B cell (primary cell): ENCODE measurements at regions not wholly inside any gene's neighbourhood (a gene's known extent, or its start where the extent isn't known, plus 50 kb on each side); places are given as distances from the start of the nearest gene placed in this dataset.

Experiments
- ATAC-seq: fragments of 200-7000 bp; cut with Tn5 transposase; one replicate; pipeline ENCODE4 v1.10.0; 2021; ENCODE audit warnings: low read depth, mild to moderate bottlenecking, moderate number of reproducible peaks, moderate library complexity
- CTCF ChIA-PET: fragments of 350-600 bp; sonication (Branson Sonifier 250); formaldehyde crosslinking; loops from one replicate; lab custom pipeline; 2021; ENCODE audit warnings: antibody characterized with exemption, inconsistent platforms; lab: Charles Lee
- POLR2A ChIA-PET: fragments of 350-600 bp; sonication (Branson Sonifier 250); formaldehyde crosslinking; loops from one replicate; lab custom pipeline; 2021; ENCODE audit warnings: antibody characterized with exemption; lab: Charles Lee
- DNase-seq: peaks from one replicate; pipeline ENCODE4 v3.0.0; 2013
- H2AFZ ChIP-seq: 2 replicates; pipeline ENCODE4 v1.6.1; 2012; ENCODE audit warnings: mild to moderate bottlenecking, low read depth, low read length; ENCODE audit not compliant: insufficient read depth, poor library complexity, severe bottlenecking
- H3K27ac ChIP-seq, 2 donors: 1 replicate in 1 of 2; 2 replicates in 1 of 2; pipeline ENCODE4 v1.5.1; 2012 to 2013; ENCODE audit warnings: low read length in 2 of 2, mild to moderate bottlenecking in 2 of 2, moderate library complexity in 1 of 2
- H3K27me3 ChIP-seq, 4 experiments: fragments of 200-600 bp in 1 of 4; sonication (generic) in 1 of 4; replicated peaks in 1 of 4; 1 replicate in 2 of 4; 2 replicates in 2 of 4; pipeline versions ENCODE4 v1.6.1 to v1.7.0; 2013 to 2016; ENCODE audit warnings: low read length in 3 of 4, mild to moderate bottlenecking in 2 of 4, mixed read lengths in 1 of 4, moderate library complexity in 1 of 4; ENCODE audit not compliant: insufficient read depth in 4 of 4, control insufficient read depth in 3 of 4; ENCODE audit errors: control extremely low read depth in 1 of 4
- H3K36me3 ChIP-seq, 2 experiments: replicated peaks in 1 of 2; 1 replicate in 1 of 2; 2 replicates in 1 of 2; pipeline versions ENCODE4 v1.6.1 to v1.7.1; 2013; ENCODE audit warnings: low read length in 1 of 2; ENCODE audit not compliant: insufficient read depth in 2 of 2, control insufficient read depth in 1 of 2; ENCODE audit errors: control extremely low read depth in 1 of 2, extremely low read depth in 1 of 2
- H3K4me1 ChIP-seq, 2 donors: fragments of 200-600 bp in 1 of 2; sonication (generic) in 1 of 2; 1 replicate in 1 of 2; 2 replicates in 1 of 2; pipeline versions ENCODE4 v1.5.1 to v1.6.1; 2013 to 2017; ENCODE audit warnings: low read length in 2 of 2; ENCODE audit not compliant: control insufficient read depth in 2 of 2, insufficient read depth in 2 of 2
- H3K4me2 ChIP-seq: replicated peaks from 2 replicates; pipeline ENCODE3; 2012; ENCODE audit warnings: mild to moderate bottlenecking, low read depth, low read length; ENCODE audit not compliant: poor library complexity, severe bottlenecking
- H3K4me3 ChIP-seq, 5 experiments: fragments of 200-600 bp in 1 of 5; sonication (generic) in 1 of 5; 1 replicate in 3 of 5; 2 replicates in 2 of 5; pipeline versions ENCODE4 v1.5.1 to v1.7.0; 2011 to 2016; ENCODE audit warnings: low read length in 4 of 5, mild to moderate bottlenecking in 4 of 5, low read depth in 2 of 5, control low read depth in 1 of 5, moderate library complexity in 1 of 5; ENCODE audit not compliant: insufficient read depth in 1 of 5; ENCODE audit errors: control extremely low read depth in 1 of 5, extremely low read depth in 1 of 5
- H3K79me2 ChIP-seq: fragments of 200-600 bp; sonication (generic); one replicate; pipeline ENCODE4 v1.6.0; 2016; ENCODE audit warnings: low read length; ENCODE audit not compliant: control insufficient read depth, insufficient read depth
- H3K9ac ChIP-seq: fragments of 200-600 bp; sonication (generic); 2 replicates; pipeline ENCODE4 v1.6.1; 2017; ENCODE audit warnings: mild to moderate bottlenecking, low read length, moderate library complexity
- H3K9me3 ChIP-seq, 3 donors: one replicate each; pipeline versions ENCODE4 v1.6.1 to v1.7.1; 2013; ENCODE audit warnings: low read length in 2 of 3; ENCODE audit not compliant: control insufficient read depth in 2 of 3, insufficient read depth in 1 of 3; ENCODE audit errors: control extremely low read depth in 1 of 3
- H4K20me1 ChIP-seq: 2 replicates; pipeline ENCODE4 v1.6.0; 2012; ENCODE audit warnings: mild to moderate bottlenecking, low read length; ENCODE audit not compliant: insufficient read depth, control insufficient read depth, poor library complexity, severe bottlenecking
- H3K27ac Mint-ChIP-seq: one replicate; pipeline ENCODE4 v1.8.0; 2021; ENCODE audit warnings: mixed read lengths
- H3K27me3 Mint-ChIP-seq: one replicate; pipeline ENCODE4 v1.8.0; 2021; ENCODE audit warnings: mixed read lengths
- H3K4me1 Mint-ChIP-seq: one replicate; pipeline ENCODE4 v1.8.0; 2021; ENCODE audit warnings: mixed read lengths
- H3K4me3 Mint-ChIP-seq: one replicate; pipeline ENCODE4 v1.8.0; 2021; ENCODE audit warnings: mixed read lengths
- H3K9me3 Mint-ChIP-seq: one replicate; pipeline ENCODE4 v1.8.0; 2022; ENCODE audit warnings: mixed read lengths; ENCODE audit not compliant: insufficient read depth
- CTCF ChIP-seq: fragments of 200-600 bp; IDR thresholded peaks from one replicate; pipeline ENCODE4 v1.8.0; 2022; ENCODE audit warnings: antibody characterized with exemption, mild to moderate bottlenecking
- EZH2 ChIP-seq: IDR thresholded peaks from 2 replicates; pipeline ENCODE4 v1.6.1; 2012; ENCODE audit warnings: borderline replicate concordance, low read depth, mild to moderate bottlenecking, moderate library complexity, low read length; ENCODE audit not compliant: insufficient read depth, poor library complexity, severe bottlenecking
- WGBS: methylation state at CpG from one replicate; pipeline ENCODE4 v1.1.5; 2013; ENCODE audit warnings: missing lambda C conversion rate; ENCODE audit not compliant: insufficient coverage; 5-methylcytosine and 5-hydroxymethylcytosine counted together
- intact Hi-C: fragments of 100-400 bp; cut with micrococcal nuclease; formaldehyde crosslinking; loops from one replicate; pipeline ENCODE4 v1.10.0; 2022

GRCh38 chr5:118605761-118606160 is 382.6 kb downstream of the DTWD2 start:
- Histone ChIP-seq H3K27me3 (no peaks in the 10 kb centered on the region), H2AFZ (no peak overlapping the region), H3K79me2 (no peaks in the 10 kb centered on the region), H3K9ac (no peak overlapping the region), H3K27ac (no peak overlapping the region), H3K4me2 (no peak overlapping the region), H3K9me3 (no peaks in the 10 kb centered on the region), H3K36me3 (no peaks in the 10 kb centered on the region), H3K4me3 (no peak overlapping the region), H3K4me1 (no peaks in the 10 kb centered on the region), H4K20me1 (no peaks in the 10 kb centered on the region)
- no peaks in the 10 kb centered on the region for H3K27me3 Mint-ChIP-seq
- 70% methylated on average over 3 of the region's 3 CpGs for WGBS
- ChIA-PET CTCF (no interaction called here), POLR2A (no interaction called here)
- H3K4me1 Mint-ChIP-seq: no peaks in the 10 kb centered on the region
- TF ChIP-seq CTCF (no peak), EZH2 (no peak)
- no peak for ATAC-seq
- no peak overlapping the region for H3K4me3 Mint-ChIP-seq
- H3K9me3 Mint-ChIP-seq: no peaks in the 10 kb centered on the region
- intact Hi-C loops: no loop called here
- H3K27ac Mint-ChIP-seq: no peak overlapping the region
- DNase-seq: no peak

- intact Hi-C loops: no loop called here
- Histone ChIP-seq H3K4me1 (no peaks in the 10 kb centered on the region), H3K4me2 (no peak overlapping the region), H4K20me1 (no peaks in the 10 kb centered on the region), H3K27me3 (no peaks in the 10 kb centered on the region), H3K4me3 (no peak overlapping the region), H3K36me3 (no peaks in the 10 kb centered on the region), H3K27ac (no peak overlapping the region), H3K79me2 (no peaks in the 10 kb centered on the region), H3K9me3 (no peaks in the 10 kb centered on the region), H3K9ac (no peak overlapping the region), H2AFZ (no peak overlapping the region)
- no peak for DNase-seq
- no peak for ATAC-seq
- ChIA-PET CTCF (no interaction called here), POLR2A (no interaction called here)
- Mint-ChIP-seq H3K27ac (no peak overlapping the region), H3K4me1 (no peaks in the 10 kb centered on the region), H3K9me3 (no peaks in the 10 kb centered on the region), H3K27me3 (no peaks in the 10 kb centered on the region), H3K4me3 (no peak overlapping the region)
- TF ChIP-seq EZH2 (no peak), CTCF (no peak)
- no CpG with 5 or more reads among the region's 2 CpGs for WGBS
These were observed 384.2 kb downstream of the DTWD2 start for GRCh38 chr5:118604106-118604505.
